ENCODE measurements at regions not wholly inside any gene's neighbourhood (a gene's known extent, or its start where the extent isn't known, plus 50 kb on each side); places are given as distances from the start of the nearest gene placed in this dataset.

GRCh38 chr10:55476129-55476528 is 675.1 kb upstream of the PCDH15 start:
- DNase-seq (ENCODE audit: low read depth, low spot score), result no peak
- H3K4me3 ChIP-seq (ENCODE audit: low read depth, low read length), result no peak overlapping the region
- POLR2A ChIA-PET, result no interaction called here
- no peak for TF ChIP-seq CTCF (IDR thresholded peaks at IDR 0.05; ENCODE audit: insufficient read depth, low read length, missing control alignments)
- CTCF ChIA-PET, result no interaction called here

- POLR2A ChIA-PET, result no interaction called here
- H3K4me3 ChIP-seq (ENCODE audit: low read depth, low read length), result no peak overlapping the region
- TF ChIP-seq CTCF (IDR thresholded peaks at IDR 0.05; ENCODE audit: insufficient read depth, low read length, missing control alignments), result no peak
- no peak for DNase-seq (ENCODE audit: low read depth, low spot score)
- CTCF ChIA-PET, result no interaction called here
Measured at GRCh38 chr10:55474258-55474657, 673.2 kb upstream of the PCDH15 start.

GRCh38 chr10:55470840-55471239 is 669.8 kb upstream of the PCDH15 start:
- no peak for DNase-seq (ENCODE audit: low read depth, low spot score)
- no peak overlapping the region for H3K4me3 ChIP-seq (ENCODE audit: low read depth, low read length)
- no peak for TF ChIP-seq CTCF (IDR thresholded peaks at IDR 0.05; ENCODE audit: insufficient read depth, low read length, missing control alignments)
- CTCF ChIA-PET, result no interaction called here
- POLR2A ChIA-PET, result no interaction called here

- no peak for DNase-seq (ENCODE audit: low read depth, low spot score)
- CTCF ChIA-PET, result no interaction called here
- POLR2A ChIA-PET, result no interaction called here
- H3K4me3 ChIP-seq (ENCODE audit: low read depth, low read length), result no peak overlapping the region
- TF ChIP-seq CTCF (IDR thresholded peaks at IDR 0.05; ENCODE audit: insufficient read depth, low read length, missing control alignments), result no peak
Measured at GRCh38 chr10:55466806-55467504, 665.9 kb upstream of the PCDH15 start.

GRCh38 chr10:55464083-55464482 is 663.1 kb upstream of the PCDH15 start:
- no peak for DNase-seq (ENCODE audit: low read depth, low spot score)
- CTCF ChIA-PET, result no interaction called here
- TF ChIP-seq CTCF (IDR thresholded peaks at IDR 0.05; ENCODE audit: insufficient read depth, low read length, missing control alignments), result no peak
- H3K4me3 ChIP-seq (ENCODE audit: low read depth, low read length), result no peak overlapping the region
- POLR2A ChIA-PET, result no interaction called here

GRCh38 chr10:55460008-55460407 is 659.0 kb upstream of the PCDH15 start:
- DNase-seq (ENCODE audit: low read depth, low spot score), result no peak
- H3K4me3 ChIP-seq (ENCODE audit: low read depth, low read length), result no peak overlapping the region
- POLR2A ChIA-PET, result no interaction called here
- no peak for TF ChIP-seq CTCF (IDR thresholded peaks at IDR 0.05; ENCODE audit: insufficient read depth, low read length, missing control alignments)
- CTCF ChIA-PET, result no interaction called here

All from AG04449 (cell line).